H9 (cell line): ENCODE measurements at regions not wholly inside any gene's neighbourhood (a gene's known extent, or its start where the extent isn't known, plus 50 kb on each side); places are given as distances from the start of the nearest gene placed in this dataset.

ENCODE experiments used
- DNase-seq: peaks from one replicate; pipeline ENCODE4 v3.0.0-alpha.2; 2017
- H2AFZ ChIP-seq: one replicate; pipeline ENCODE4 v1.6.1; 2013; ENCODE audit warnings: mild to moderate bottlenecking, low read length, control low read depth, moderate library complexity
- H2AK5ac ChIP-seq: 2 replicates; pipeline ENCODE4 v1.6.1; 2013; ENCODE audit warnings: low read length, control low read depth, mixed read lengths; ENCODE audit not compliant: insufficient read length
- H2BK120ac ChIP-seq: one replicate; pipeline ENCODE4 v1.6.1; 2013; ENCODE audit warnings: low read depth, mild to moderate bottlenecking, low read length, control low read depth, inconsistent platforms; ENCODE audit not compliant: poor library complexity, severe bottlenecking
- H2BK12ac ChIP-seq: 2 replicates; pipeline ENCODE4 v1.6.1; 2013; ENCODE audit warnings: low read length, control low read depth, mixed read lengths, low read depth; ENCODE audit not compliant: insufficient read length
- H2BK15ac ChIP-seq: 2 replicates; pipeline ENCODE4 v1.6.1; 2013; ENCODE audit warnings: low read depth, low read length, control low read depth
- H2BK20ac ChIP-seq: one replicate; pipeline ENCODE4 v1.6.1; 2013; ENCODE audit warnings: low read depth, mild to moderate bottlenecking, low read length, control low read depth, inconsistent platforms; ENCODE audit not compliant: poor library complexity, severe bottlenecking
- H2BK5ac ChIP-seq: 2 replicates; pipeline ENCODE4 v1.6.1; 2013; ENCODE audit warnings: low read length, control low read depth, mixed read lengths; ENCODE audit not compliant: insufficient read length
- H3K14ac ChIP-seq: 2 replicates; pipeline ENCODE4 v1.6.1; 2013; ENCODE audit warnings: low read length, control low read depth; ENCODE audit not compliant: insufficient read depth
- H3K18ac ChIP-seq: 2 replicates; pipeline ENCODE4 v1.6.1; 2013; ENCODE audit warnings: low read depth, mild to moderate bottlenecking, mixed read lengths, low read length, control low read depth; ENCODE audit not compliant: insufficient read length
- H3K23ac ChIP-seq: 2 replicates; pipeline ENCODE4 v1.6.1; 2013; ENCODE audit warnings: low read length, control low read depth, mixed read lengths, low read depth; ENCODE audit not compliant: insufficient read length
- H3K23me2 ChIP-seq: 2 replicates; pipeline ENCODE4 v1.6.1; 2013; ENCODE audit warnings: low read depth, mild to moderate bottlenecking, mixed read lengths, low read length, control low read depth; ENCODE audit not compliant: insufficient read length, poor library complexity, severe bottlenecking
- H3K27ac ChIP-seq: 2 replicates; pipeline ENCODE4 v1.5.1; 2013; ENCODE audit warnings: low read length, control low read depth, mixed read lengths, low read depth; ENCODE audit not compliant: insufficient read length
- H3K27me3 ChIP-seq: 2 replicates; pipeline ENCODE4 v1.6.1; 2013; ENCODE audit warnings: low read length, control low read depth, inconsistent platforms; ENCODE audit not compliant: insufficient read depth
- H3K4ac ChIP-seq: 2 replicates; pipeline ENCODE4 v1.6.1; 2013; ENCODE audit warnings: low read depth, mild to moderate bottlenecking, control low read depth, inconsistent platforms, low read length, moderate library complexity
- H3K4me1 ChIP-seq: 2 replicates; pipeline ENCODE4 v1.6.1; 2013; ENCODE audit warnings: low read length, control low read depth, inconsistent platforms; ENCODE audit not compliant: insufficient read depth
- H3K4me2 ChIP-seq: 2 replicates; pipeline ENCODE4 v1.6.1; 2013; ENCODE audit warnings: low read length, control low read depth, mixed read lengths; ENCODE audit not compliant: insufficient read length, insufficient read depth
- H3K56ac ChIP-seq: 2 replicates; pipeline ENCODE4 v1.6.1; 2013; ENCODE audit warnings: low read depth, mild to moderate bottlenecking, mixed read lengths, low read length, control low read depth; ENCODE audit not compliant: insufficient read length
- H3K79me1 ChIP-seq: 2 replicates; pipeline ENCODE4 v1.6.1; 2013; ENCODE audit warnings: low read depth, mild to moderate bottlenecking, moderate library complexity, low read length, control low read depth, inconsistent platforms; ENCODE audit not compliant: insufficient read depth, poor library complexity, severe bottlenecking
- H3K79me2 ChIP-seq: 2 replicates; pipeline ENCODE4 v1.6.1; 2013; ENCODE audit warnings: low read length, control low read depth, inconsistent platforms; ENCODE audit not compliant: insufficient read depth
- H3K9ac ChIP-seq: 2 replicates; pipeline ENCODE4 v1.6.1; 2013; ENCODE audit warnings: low read length, control low read depth, mixed read lengths; ENCODE audit not compliant: insufficient read length; ENCODE audit errors: extremely low read depth
- H3K9me3 ChIP-seq: one replicate; pipeline ENCODE4 v1.6.1; 2013; ENCODE audit warnings: low read depth, low read length, inconsistent platforms; ENCODE audit not compliant: control insufficient read depth
- H3T11ph ChIP-seq: one replicate; pipeline ENCODE4 v1.6.1; 2013; ENCODE audit warnings: mild to moderate bottlenecking, low read length, control low read depth, inconsistent platforms
- H4K20me1 ChIP-seq: one replicate; pipeline ENCODE4 v1.6.1; 2013; ENCODE audit not compliant: control insufficient read depth, insufficient read length, insufficient read depth
- H4K5ac ChIP-seq: 2 replicates; pipeline ENCODE4 v1.6.1; 2013; ENCODE audit warnings: low read depth, mild to moderate bottlenecking, mixed read lengths, low read length, control low read depth; ENCODE audit not compliant: insufficient read length
- H4K8ac ChIP-seq: replicated peaks from 2 replicates; pipeline ENCODE4 v1.6.1; 2013; ENCODE audit warnings: low read length, control low read depth, mixed read lengths, low read depth; ENCODE audit not compliant: insufficient read length
- H4K91ac ChIP-seq: 2 replicates; pipeline ENCODE4 v1.6.1; 2013; ENCODE audit warnings: low read depth, mild to moderate bottlenecking, moderate library complexity, mixed read lengths, low read length, control low read depth; ENCODE audit not compliant: insufficient read length
- H3K27ac Mint-ChIP-seq, 3 experiments: 2 replicates in 2 of 3; 3 replicates in 1 of 3; pipeline ENCODE4 v1.8.0; 2020 to 2021; ENCODE audit warnings: mixed read lengths in 3 of 3, mild to moderate bottlenecking in 1 of 3, moderate library complexity in 1 of 3
- H3K27me3 Mint-ChIP-seq: 2 replicates; pipeline ENCODE4 v1.8.0; 2021; ENCODE audit warnings: low read depth, mild to moderate bottlenecking, moderate library complexity, mixed read lengths
- H3K36me3 Mint-ChIP-seq, 3 experiments: 2 replicates in 2 of 3; 3 replicates in 1 of 3; pipeline ENCODE4 v1.8.0; 2020 to 2021; ENCODE audit warnings: low read depth in 3 of 3, mixed read lengths in 3 of 3; ENCODE audit not compliant: insufficient read depth in 1 of 3
- H3K4me1 Mint-ChIP-seq, 2 experiments: 2 replicates each; pipeline ENCODE4 v1.8.0; 2020; ENCODE audit warnings: mixed read lengths in 2 of 2
- H3K4me3 Mint-ChIP-seq, 2 experiments: 2 replicates in 1 of 2; 3 replicates in 1 of 2; pipeline ENCODE4 v1.8.0; 2020 to 2021; ENCODE audit warnings: mild to moderate bottlenecking in 2 of 2, mixed read lengths in 2 of 2, moderate library complexity in 1 of 2
- H3K9me3 Mint-ChIP-seq, 2 experiments: 2 replicates in 1 of 2; 3 replicates in 1 of 2; pipeline ENCODE4 v1.8.0; 2020; ENCODE audit warnings: mild to moderate bottlenecking in 2 of 2, mixed read lengths in 2 of 2, moderate library complexity in 1 of 2
- CTCF ChIP-seq: fragments of 200-600 bp; sonication (generic); conservative IDR thresholded peaks from 3 replicates; pipeline ENCODE4 v1.8.0; 2021; ENCODE audit warnings: antibody characterized with exemption, mild to moderate bottlenecking

- H3K4me2 ChIP-seq: no peak overlapping the region
- Mint-ChIP-seq H3K36me3 (peaks cover 0 to 4% (median 0%) of the 10 kb centered on the region in 3 experiments; a peak in 2 of 7 replicates), H3K9me3 (peaks cover 0 to 3% of the 10 kb centered on the region in 2 experiments; a peak in 1 of 5 replicates), H3K27ac (no peak overlapping the region), H3K4me3 (no peak overlapping the region), H3K27me3 (no peaks in the 10 kb centered on the region), H3K4me1 (peaks cover 2 to 4% of the 10 kb centered on the region in 2 experiments)
- H4K8ac ChIP-seq: no peak overlapping the region
- H4K91ac ChIP-seq: no peak overlapping the region
- no peaks in the 10 kb centered on the region for H3K79me1 ChIP-seq
- H4K5ac ChIP-seq: no peak overlapping the region
- H2BK12ac ChIP-seq: no peak overlapping the region
- H3K23me2 ChIP-seq: no peaks in the 10 kb centered on the region
- no peak for DNase-seq
- no peak overlapping the region for H3K23ac ChIP-seq
- no peak for TF ChIP-seq CTCF
- no peak overlapping the region for H2BK20ac ChIP-seq
- no peak overlapping the region for H2AFZ ChIP-seq
- H3K18ac ChIP-seq: no peak overlapping the region
- H3K9me3 ChIP-seq: no peaks in the 10 kb centered on the region
- H3K14ac ChIP-seq: no peak overlapping the region
- H3K9ac ChIP-seq: no peak overlapping the region
- no peak overlapping the region for H3T11ph ChIP-seq
- no peak overlapping the region for H3K4ac ChIP-seq
- no peaks in the 10 kb centered on the region for H4K20me1 ChIP-seq
- H2BK15ac ChIP-seq: no peak overlapping the region
- H2AK5ac ChIP-seq: no peak overlapping the region
- H2BK5ac ChIP-seq: no peak overlapping the region
- H2BK120ac ChIP-seq: no peak overlapping the region
- no peaks in the 10 kb centered on the region for H3K79me2 ChIP-seq
- H3K27ac ChIP-seq: no peak overlapping the region
- no peaks in the 10 kb centered on the region for H3K4me1 ChIP-seq
- no peaks in the 10 kb centered on the region for H3K27me3 ChIP-seq
- no peak overlapping the region for H3K56ac ChIP-seq
Measured at GRCh38 chr12:83939718-83940117, 972.9 kb downstream of the SLC6A15 start.
